Lung (tissue), 11 donors: ENCODE measurements at regions not wholly inside any gene's neighbourhood (a gene's known extent, or its start where the extent isn't known, plus 50 kb on each side); places are given as distances from the start of the nearest gene placed in this dataset.

ENCODE experiments used
- ATAC-seq: fragments of 200-7000 bp; cut with Tn5 transposase; one replicate; pipeline ENCODE4 v1.9.1; 2020; ENCODE audit warnings: moderate number of reproducible peaks; ENCODE audit not compliant: insufficient read depth, low FRiP score
- DNase-seq, 3 donors: peaks; one replicate each; pipeline ENCODE4 v3.0.0-alpha.2; 2013 to 2017
- H3K27ac ChIP-seq, 2 donors: one replicate each; pipeline ENCODE4 v1.5.1; 2013; ENCODE audit warnings: mild to moderate bottlenecking in 2 of 2, moderate library complexity in 2 of 2, control low read depth in 1 of 2, inconsistent platforms in 1 of 2, low read depth in 1 of 2, low read length in 1 of 2
- H3K27me3 ChIP-seq, 3 donors: one replicate each; pipeline ENCODE4 v1.5.1; 2013; ENCODE audit warnings: low read length in 2 of 3; ENCODE audit not compliant: control insufficient read depth in 3 of 3, insufficient read depth in 3 of 3
- H3K36me3 ChIP-seq, 4 donors: one replicate each; pipeline ENCODE4 v1.5.1; 2013; ENCODE audit warnings: low read length in 4 of 4, mild to moderate bottlenecking in 1 of 4, moderate library complexity in 1 of 4; ENCODE audit not compliant: control insufficient read depth in 4 of 4, insufficient read depth in 4 of 4
- H3K4me1 ChIP-seq, 5 donors: one replicate each; pipeline ENCODE4 v1.5.1; 2013; ENCODE audit warnings: low read length in 5 of 5, mild to moderate bottlenecking in 2 of 5, moderate library complexity in 1 of 5; ENCODE audit not compliant: control insufficient read depth in 5 of 5, insufficient read depth in 5 of 5
- H3K4me3 ChIP-seq: one replicate; pipeline ENCODE4 v1.5.1; 2013; ENCODE audit warnings: mild to moderate bottlenecking, control low read depth, moderate library complexity
- H3K9ac ChIP-seq, 2 donors: one replicate each; pipeline ENCODE4 v1.5.1; 2013; ENCODE audit warnings: low read length in 2 of 2, control low read depth in 1 of 2; ENCODE audit not compliant: insufficient read depth in 1 of 2
- H3K9me3 ChIP-seq, 4 donors: one replicate each; pipeline ENCODE4 v1.5.1; 2013; ENCODE audit warnings: low read length in 3 of 4, mild to moderate bottlenecking in 1 of 4, moderate library complexity in 1 of 4; ENCODE audit not compliant: control insufficient read depth in 4 of 4, insufficient read depth in 3 of 4
- CTCF ChIP-seq: IDR thresholded peaks from 2 replicates; pipeline ENCODE4 v1.5.1; 2012; ENCODE audit warnings: mild to moderate bottlenecking; ENCODE audit errors: control extremely low read depth, extremely low read depth
- WGBS, 2 donors: extraction: QIAGEN DNeasy Blood & Tissue Kit; methylation state at CpG; one replicate each; pipeline ENCODE4 v1.1.7; 2013; 5-methylcytosine and 5-hydroxymethylcytosine counted together
- donor health status: control.
- donor health status: control.
- donor health status: Bipolar disorder and iron deficiency.
- donor health status: healthy.
- donor health status: DM: yes; HTN: yes; CAD: no.

- H3K9ac ChIP-seq, result no peak overlapping the region
- no peaks in the 10 kb centered on the region for H3K9me3 ChIP-seq
- ATAC-seq (no peak), DNase-seq (peak in 1 of 3 donors; percentile 0)
- H3K36me3 ChIP-seq, result no peaks in the 10 kb centered on the region
- TF ChIP-seq CTCF, result no peak
- H3K4me3 ChIP-seq, result no peak overlapping the region
- no peaks in the 10 kb centered on the region for H3K27me3 ChIP-seq
- H3K4me1 ChIP-seq, result no peaks in the 10 kb centered on the region
- H3K27ac ChIP-seq, result no peak overlapping the region
Measured at GRCh38 chr13:79112016-79112415, 294.0 kb downstream of the RBM26 start.

- no peak overlapping the region for H3K9ac ChIP-seq
- H3K27ac ChIP-seq, result no peak overlapping the region
- ATAC-seq (no peak), DNase-seq (peak; percentile 22 to 55 (median 34))
- H3K4me3 ChIP-seq, result no peak overlapping the region
- H3K36me3 ChIP-seq, result no peaks in the 10 kb centered on the region
- TF ChIP-seq CTCF, result no peak
- H3K9me3 ChIP-seq, result no peaks in the 10 kb centered on the region
- no peaks in the 10 kb centered on the region for H3K4me1 ChIP-seq
- H3K27me3 ChIP-seq, result no peaks in the 10 kb centered on the region
- 88 to 97% methylated on average over 1 of the region's 1 CpG for WGBS, 2 donors
Measured at GRCh38 chr13:79108914-79109643, 297.0 kb downstream of the RBM26 start.

- Histone ChIP-seq H3K9me3 (no peaks in the 10 kb centered on the region), H3K4me3 (no peak overlapping the region), H3K9ac (no peak overlapping the region), H3K27me3 (no peaks in the 10 kb centered on the region), H3K4me1 (no peaks in the 10 kb centered on the region), H3K27ac (no peak overlapping the region), H3K36me3 (no peaks in the 10 kb centered on the region)
- 63 to 68% methylated on average over 4 of the region's 4 CpGs for WGBS, 2 donors
- no peak for ATAC-seq
- TF ChIP-seq CTCF, result no peak
- no peak for DNase-seq
Measured at GRCh38 chr13:79098596-79098995, 307.5 kb downstream of the RBM26 start.

GRCh38 chr13:79097201-79097600 lies 308.9 kb downstream of the RBM26 start:
- ATAC-seq (no peak), DNase-seq (no peak)
- H3K27ac ChIP-seq, result no peak overlapping the region
- no peak overlapping the region for H3K4me3 ChIP-seq
- H3K36me3 ChIP-seq, result no peaks in the 10 kb centered on the region
- no peaks in the 10 kb centered on the region for H3K27me3 ChIP-seq
- 87 to 91% methylated on average over 1 of the region's 1 CpG for WGBS, 2 donors
- H3K4me1 ChIP-seq, result no peaks in the 10 kb centered on the region
- no peak overlapping the region for H3K9ac ChIP-seq
- TF ChIP-seq CTCF, result no peak
- no peaks in the 10 kb centered on the region for H3K9me3 ChIP-seq
